C1 segment of cervical spinal cord (tissue), 14 donors: ENCODE measurements at regions not wholly inside any gene's neighbourhood (a gene's known extent, or its start where the extent isn't known, plus 50 kb on each side); places are given as distances from the start of the nearest gene placed in this dataset.

Experiments
- DNase-seq, 14 donors: peaks; one replicate each; lab custom pipeline; 2025; lab: John Stamatoyannopoulos, UW

GRCh38 chr12:34290381-34290995 is 268.2 kb downstream of the ALG10 start:
- DNase-seq: no peak

DNA sequence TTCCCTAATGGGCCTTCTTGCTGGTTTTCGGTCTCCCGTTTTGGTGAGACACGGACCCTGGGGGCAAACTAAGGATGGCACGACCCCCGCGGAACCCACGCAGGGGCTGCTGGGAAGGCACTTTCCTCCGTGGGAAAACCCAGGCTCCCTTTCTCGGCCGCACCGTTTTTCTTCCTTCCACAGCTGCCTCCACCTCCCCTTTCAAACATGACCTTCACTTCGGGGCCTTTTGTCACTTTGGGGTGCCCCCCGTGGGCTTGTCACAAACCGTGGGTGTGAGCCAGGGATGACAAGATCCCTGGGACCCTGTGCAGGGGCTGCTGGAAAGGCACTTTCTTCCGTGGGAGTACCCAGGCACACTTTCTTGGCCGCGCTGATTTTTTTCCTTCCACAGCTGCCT is 268.7 kb downstream of the ALG10 start:
- DNase-seq: no peak

GRCh38 chr12:34291426-34291901 is 269.2 kb downstream of the ALG10 start:
- DNase-seq: no peak

DNA sequence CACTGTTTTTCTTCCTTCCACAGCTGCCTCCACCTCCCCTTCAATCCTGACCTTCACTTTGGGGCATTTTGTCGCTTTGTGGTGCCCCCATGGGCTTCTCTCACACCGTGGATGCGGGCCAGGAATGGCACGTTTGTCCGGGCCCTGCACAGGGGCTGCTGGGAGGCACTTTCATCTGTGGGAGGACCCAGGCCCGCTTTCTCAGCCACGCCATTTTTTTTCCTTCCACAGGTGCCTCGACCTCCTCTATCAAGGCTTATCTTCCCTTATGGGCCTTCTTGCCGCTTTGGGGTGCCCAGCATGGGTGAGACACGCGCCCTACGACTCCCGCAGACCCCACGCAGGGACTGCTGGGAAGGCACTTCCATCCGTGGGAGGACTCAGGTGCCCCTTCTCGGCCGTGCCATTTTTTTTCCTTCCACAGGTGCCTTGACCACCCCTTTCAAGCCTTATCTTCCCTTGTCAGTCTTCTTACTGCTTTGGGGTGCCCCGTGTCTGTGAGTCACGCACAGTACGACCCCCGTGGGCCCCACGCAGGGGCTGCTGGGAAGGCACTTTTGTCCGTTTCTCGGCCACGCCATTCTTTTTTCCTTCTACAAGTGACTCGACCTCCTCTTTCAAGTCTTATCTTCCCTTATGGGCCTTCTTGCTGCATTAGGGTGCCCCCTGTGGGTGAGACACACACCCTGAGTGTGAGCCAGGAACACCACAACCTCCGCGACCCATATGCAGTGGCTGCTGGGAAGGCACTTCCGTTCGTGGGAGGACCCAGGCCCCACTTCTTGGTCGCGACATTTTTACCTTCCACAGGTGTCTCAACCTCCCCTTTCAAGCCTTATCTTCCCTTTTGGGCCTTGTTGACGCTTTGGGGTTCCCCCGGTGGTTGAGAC is 270.7 kb downstream of the ALG10 start:
- DNase-seq: no peak

DNA sequence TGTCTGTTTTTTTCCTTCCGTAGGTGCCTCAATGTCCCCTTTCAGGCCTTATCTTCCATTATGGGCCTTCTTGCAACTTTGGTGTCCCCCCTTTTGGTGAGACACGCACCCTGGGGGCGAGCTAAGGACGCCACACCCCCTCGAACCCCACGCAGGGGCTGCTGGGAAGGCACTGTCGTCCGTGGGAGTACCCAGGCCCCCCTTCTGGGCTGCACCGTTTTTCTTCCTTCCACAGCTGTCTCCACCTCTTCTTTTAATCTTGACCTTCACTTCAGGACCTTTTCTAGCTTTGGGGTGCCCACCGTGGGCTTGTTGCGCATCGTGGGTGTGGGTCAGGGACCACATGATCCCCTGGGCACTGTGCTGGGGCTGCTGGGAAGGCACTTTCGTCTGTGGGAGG is 271.8 kb downstream of the ALG10 start:
- no peak for DNase-seq

DNA sequence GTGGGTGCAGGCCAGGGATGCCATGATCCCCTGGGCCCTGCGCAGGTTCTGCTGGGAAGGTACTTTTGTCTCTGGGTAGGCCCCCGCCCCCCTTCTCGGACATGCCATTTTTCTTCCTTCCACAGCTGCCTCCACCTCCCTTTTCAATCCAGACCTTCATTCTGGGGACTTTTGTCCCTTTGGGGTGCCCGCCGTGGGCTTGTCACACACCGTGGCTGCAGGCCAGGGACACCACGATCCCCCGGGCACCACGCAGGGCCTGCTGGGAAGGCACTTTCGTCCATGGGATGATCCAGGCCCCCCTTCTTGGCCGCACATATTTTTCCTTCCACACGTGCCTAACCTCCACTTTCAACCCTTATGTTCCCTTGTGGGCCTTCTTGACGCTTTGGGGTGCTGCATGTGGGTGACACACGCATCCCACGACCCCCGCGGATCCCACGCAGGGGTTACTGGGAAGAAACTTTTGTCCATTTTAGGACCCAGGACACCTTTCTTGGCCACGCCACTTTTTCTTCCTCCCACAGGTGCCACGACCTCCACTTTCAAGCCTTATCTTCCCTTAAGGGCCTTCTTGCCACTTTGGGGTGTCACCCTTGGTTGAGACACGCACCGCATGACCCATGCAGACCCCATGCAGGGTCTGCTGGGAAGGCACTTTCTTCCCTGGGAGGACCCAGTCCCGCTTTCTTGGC is 272.5 kb downstream of the ALG10 start:
- DNase-seq: no peak

- no peak for DNase-seq
Measured at GRCh38 chr12:34295366-34296142, 273.3 kb downstream of the ALG10 start.

- no peak for DNase-seq
Measured at GRCh38 chr12:34296143-34297041, 274.1 kb downstream of the ALG10 start.

DNA sequence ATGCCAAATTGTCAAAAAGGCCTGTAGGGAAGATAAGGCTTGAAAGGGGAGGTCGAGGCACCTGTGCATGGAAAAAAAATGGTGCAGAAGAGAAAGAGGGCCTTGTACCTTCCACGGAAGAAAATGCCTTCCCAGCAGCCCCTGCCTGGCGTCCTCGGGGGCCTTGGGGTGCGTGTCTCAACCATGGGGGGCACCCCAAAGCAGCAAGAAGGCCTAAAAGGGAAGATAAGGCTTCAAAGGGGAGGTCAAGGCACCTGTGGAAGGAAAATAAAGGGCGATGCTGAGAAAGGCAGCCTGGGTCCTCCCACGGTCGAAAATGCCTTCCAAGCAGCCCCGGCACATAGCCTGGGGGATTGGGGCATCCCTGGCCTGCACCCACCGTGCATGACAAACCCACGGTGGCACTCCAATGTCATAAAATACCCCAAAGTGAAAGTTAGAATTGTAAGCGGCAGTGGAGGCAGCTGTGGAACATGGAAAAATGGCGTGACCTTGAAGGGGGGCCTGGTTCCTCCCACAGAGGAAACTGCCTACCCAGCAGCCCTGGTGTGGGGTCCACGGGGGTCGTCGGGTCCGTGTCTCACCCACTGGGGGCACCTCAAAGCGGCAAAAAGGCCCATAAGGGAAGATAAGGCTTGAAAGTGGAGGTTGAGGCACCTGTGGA is 275.0 kb downstream of the ALG10 start:
- DNase-seq: no peak

DNA sequence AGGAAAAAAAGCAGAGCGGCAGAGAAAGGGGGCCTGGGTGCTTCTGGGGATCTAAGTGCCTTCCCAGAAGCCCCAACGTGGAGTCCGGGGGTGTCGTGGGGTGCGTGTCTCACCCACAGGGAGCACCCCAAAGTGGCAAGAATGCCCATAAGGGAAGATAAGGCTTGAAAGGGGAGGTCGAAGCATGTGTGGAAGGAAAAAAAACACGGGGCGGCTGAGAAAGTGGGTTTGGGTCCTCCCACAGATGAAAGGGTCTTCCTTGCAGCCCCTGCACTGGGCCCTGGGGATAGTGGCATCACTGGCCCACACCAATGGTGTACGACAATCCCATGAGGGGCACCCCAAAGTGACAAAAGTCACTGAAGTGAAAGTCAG is 275.5 kb downstream of the ALG10 start:
- no peak for DNase-seq

DNA sequence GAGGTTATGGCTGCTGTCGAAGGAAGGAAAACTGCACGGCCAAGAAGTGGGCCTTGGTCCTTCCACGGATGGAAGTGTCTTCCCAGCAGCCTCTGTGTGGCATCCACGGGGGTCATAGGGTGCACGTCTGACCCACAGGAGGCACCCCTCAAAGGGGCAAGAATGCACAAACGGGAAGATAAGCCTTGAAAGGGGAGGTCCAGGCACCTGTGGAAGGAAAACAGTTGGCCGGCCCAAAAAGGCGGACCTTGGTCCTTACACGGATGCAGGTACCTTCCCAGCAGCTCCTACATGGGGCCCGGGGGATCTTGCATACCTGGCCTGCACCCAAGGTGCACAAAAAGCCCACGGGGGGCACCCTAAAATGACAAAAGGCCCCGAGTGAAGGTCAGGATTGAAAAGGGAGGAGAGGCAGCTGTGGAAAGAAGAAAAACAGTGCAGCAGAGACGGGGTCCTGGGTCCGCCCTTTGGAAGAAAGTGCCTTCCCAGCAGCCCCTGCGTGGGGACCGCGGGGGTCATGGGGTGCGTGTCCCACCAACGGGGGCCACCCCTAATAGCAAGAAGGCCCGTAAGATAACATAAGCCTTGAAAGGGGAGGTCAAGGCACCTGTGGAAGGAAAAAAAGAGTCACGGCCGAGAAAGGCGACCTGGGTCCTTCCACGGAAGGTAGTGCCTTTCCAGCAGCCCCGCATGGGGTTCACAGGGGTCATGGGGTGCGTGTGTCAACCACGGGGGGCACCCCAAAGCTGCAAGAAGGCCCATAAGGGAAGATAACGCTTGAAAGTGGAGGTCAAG is 276.1 kb downstream of the ALG10 start:
- no peak for DNase-seq

GRCh38 chr12:34298971-34299801 is 276.9 kb downstream of the ALG10 start:
- no peak for DNase-seq

DNA sequence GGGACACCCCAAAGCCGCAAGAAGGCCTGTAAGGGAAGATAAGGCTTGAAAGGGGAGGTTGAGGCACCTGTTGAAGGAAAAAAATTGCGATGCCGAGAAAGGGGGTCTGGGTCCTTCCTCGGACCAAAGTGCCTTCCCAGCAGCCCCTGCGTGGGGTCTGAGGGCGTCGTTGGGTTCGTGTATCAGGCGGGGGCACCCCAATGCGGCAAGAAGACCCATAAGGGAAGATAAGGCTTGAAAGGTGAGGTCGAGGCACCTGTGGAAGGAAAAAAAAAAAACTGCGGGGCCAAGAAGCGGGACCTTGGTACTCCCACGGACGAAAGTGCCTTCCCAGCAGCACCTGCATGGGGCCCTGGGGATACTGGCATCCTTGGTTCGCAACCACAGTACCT is 277.5 kb downstream of the ALG10 start:
- no peak for DNase-seq

DNA sequence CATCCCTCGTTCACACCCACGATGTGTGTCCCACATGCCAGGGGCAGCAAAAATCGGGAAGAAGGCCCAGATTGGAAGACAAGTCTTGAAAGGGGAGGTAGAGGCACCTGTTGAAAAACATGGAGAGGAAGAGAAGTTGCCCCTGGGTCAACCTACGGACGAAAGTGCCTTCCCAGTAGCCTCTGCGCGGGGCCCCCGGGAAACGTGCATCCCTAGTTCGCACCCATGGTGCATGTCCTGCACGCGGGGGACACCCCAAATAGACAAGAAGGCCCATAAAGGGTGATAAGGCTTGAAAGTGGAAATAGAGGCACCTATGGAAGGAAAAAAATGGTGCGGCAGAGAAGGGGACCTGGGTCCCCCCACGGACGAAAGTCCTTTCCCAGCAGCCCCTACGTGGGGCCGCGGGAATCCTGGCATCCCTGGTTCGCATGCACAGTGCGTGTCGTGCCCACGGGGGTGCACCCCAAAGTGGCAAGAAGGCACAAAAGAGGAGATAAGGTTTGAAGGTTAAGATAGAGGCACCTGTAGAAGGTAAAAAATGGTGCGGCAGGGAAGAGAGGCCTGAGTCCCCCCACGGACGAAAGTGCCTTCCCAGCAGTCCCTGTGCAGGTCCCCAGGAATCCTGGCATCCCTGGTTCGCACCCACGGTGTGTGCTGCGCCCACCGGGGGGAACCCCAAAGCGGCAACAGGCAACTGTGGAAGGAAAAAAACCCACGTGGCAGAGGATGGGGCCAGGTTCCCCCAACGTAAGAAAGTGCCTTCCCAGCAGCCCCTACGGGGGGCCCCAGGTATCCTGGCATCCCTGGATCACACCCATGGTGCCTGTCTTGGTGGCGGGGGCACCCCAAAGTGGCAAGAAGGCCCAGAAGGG is 278.3 kb downstream of the ALG10 start:
- no peak for DNase-seq

- DNase-seq: no peak
Measured at GRCh38 chr12:34301251-34302130, 279.2 kb downstream of the ALG10 start.

DNA sequence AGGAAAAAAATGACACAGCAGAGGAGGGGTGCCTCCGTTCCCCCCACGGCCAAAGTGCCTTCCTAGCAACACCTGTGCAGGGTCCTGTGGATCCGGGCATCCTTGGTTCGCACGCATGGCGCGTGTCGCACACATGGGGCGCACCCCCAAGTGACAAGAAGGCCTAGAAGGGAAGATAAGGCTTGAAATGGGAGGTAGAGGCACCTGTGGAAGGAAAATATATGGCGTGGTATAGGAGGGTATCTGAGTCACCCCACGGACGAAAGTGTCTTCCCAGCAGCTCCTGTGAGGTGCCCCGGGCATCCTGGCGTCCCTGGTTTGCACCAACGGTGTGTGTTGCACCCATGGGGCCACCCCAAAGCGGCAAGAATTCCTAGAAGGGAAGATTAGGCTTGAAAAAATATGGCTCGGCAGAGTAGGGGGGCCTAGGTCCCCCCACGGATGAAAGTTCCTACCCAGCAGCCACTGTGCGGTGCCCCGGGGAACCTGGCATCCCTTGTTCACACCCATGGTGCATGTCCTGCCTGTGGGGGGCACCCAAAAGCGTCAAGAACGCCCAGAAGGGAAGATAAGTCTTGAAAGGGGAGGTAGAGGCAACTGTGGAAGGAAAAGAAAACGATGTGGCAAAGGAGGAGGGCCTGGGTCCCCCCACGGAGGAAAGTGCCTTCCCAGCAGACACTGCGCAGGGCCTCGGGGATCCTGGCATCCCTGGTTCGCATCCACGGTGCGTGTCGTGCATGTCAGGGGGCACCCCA is 280.0 kb downstream of the ALG10 start:
- no peak for DNase-seq
